HG02870 (cell line): ENCODE measurements at regions not wholly inside any gene's neighbourhood (a gene's known extent, or its start where the extent isn't known, plus 50 kb on each side); places are given as distances from the start of the nearest gene placed in this dataset.
"Not testable (repeated sequence)": the region's sequence is repeated elsewhere in the genome, so short reads cannot be mapped to it uniquely, and the experiment has no call there.

Source experiments
- ATAC-seq: cut with Tn5 transposase; IDR thresholded peaks from one replicate; pipeline ENCODE4 v1.9.1; 2021; ENCODE audit warnings: mild to moderate bottlenecking, moderate library complexity; ENCODE audit not compliant: unreplicated experiment

DNA sequence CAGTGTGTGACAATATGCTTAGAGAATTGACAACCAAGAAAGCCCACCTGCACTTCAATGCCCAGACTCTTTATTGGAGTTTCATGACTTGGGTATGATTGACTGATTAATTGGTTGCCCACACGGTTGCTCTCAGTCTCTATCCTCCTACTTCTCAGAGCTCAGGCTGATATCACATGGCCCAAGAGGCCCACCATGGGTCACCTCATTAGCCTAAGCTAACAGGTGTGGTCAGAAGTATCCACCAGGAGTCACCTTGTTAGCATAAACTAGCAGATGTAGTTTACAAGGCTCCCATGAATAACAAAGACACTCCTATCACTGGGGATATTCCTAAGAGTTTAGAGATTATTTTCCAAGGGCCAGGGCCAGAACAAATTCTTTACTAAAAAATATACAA, 120.2 kb upstream of the MBNL1 start:
- ATAC-seq: no peak

DNA sequence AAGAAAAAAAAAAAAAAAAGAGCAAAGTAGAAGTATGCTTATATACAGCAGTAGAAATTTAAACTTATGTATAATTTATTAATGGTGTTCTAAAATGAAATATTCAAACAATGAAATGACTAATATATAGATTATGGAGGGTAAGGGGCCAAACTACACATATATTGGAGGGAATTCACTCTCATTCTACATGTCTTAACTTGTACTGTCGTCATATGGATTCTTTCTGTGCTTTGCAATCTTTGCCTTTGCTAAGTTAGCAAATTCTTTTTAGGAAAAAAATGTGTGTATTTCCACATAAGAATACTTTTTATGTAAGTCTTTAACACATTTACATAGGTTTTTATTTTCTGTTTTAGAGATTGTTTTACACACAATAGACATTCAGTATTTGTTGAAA, 118.9 kb upstream of the MBNL1 start:
- ATAC-seq: no peak

GRCh38 chr3:152151216-152151876, 117.4 kb upstream of the MBNL1 start:
- peak; percentile 71 for ATAC-seq

DNA sequence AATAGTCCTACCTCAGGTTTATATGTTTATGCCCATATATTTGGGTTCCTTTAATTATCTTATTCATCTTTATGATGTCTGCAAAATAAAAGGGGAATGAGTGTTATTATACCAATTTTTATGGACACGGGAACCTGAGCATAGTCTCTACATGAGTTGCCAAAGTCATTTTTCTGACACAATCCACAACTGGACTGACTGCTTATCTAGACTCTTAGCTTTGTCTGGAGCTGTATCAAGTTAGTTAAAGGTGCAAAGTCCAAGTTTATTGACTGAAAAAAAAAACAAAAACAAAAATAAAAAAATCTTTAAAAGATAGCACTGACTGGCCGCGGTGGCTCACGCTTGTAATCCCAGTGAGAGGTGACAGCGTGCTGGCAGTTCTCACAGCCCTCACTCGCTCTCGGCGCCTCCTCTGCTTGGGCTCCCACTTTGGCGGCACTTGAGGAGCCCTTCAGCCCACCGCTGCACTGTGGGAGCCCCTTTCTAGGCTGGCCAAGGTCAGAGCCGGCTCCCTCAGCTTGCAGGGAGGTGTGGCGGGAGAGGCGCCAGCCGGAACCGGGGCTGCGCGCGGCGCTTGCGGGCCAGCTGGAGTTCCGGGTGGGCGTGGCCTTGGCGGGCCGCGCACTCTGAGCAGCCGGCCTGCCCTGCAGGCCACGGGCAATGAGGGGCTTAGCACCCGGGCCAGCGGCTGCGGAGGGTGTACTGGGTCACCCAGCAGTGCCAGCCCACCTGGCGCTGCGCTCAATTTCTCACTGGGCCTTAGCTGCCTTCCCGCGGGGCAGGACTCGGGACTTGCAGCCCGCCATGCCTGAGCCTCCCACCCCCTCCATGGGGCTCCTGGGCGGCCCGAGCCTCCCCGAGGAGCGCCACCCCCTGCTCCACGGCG, 116.6 kb upstream of the MBNL1 start:
- ATAC-seq: not testable (repeated sequence)

DNA sequence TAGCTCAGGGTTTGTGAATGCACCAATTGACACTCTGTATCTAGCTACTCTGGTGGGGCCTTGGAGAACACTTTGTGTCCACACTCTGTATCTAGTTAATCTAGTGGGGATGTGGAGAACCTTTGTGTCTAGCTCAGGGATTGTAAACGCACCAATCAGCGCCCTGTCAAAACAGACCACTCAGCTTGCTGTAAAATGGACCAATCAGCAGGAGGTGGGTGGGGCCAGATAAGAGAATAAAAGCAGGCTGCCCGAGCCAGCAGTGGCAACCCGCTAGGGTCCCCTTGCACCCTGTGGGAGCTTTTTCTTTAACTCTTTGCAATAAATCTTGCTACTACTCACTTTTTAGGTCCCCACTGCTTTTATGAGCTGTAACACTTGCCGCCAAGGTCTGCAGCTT, 115.6 kb upstream of the MBNL1 start:
- ATAC-seq: not testable (repeated sequence)

DNA sequence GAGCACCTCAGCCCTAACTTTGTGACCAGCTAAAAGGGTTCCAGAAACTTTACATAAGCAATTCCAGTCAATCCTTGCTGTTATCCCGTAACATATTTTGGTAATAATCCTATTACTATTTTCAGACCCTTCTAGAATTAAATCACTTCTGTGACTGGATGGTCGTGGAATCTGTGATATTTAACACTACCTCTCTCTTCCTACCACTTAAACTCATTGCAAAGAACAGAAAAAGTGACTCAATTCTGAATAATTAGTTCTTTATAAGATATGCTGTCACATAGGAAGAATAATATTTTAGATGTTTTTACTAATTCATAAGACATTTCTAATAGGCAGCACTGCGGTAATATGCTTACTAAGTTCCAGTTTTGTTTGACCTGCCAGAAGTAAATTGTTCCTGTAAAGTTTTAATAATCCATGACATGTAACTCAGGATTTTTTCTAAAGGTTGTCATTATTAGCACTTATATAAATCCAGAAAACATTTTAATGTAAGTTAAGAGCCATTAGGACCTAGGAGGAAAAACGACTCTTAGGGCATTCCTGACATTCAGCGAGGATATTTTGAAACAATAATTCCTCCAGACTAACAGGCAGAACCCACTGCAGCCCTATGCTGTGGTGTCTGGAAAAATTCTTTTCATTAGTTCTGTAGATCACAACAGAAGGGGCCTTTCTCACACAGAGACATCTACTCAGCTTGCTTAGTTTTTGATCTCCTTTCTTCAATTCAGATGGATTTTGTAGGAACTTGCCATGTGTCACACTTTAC, 113.3 kb upstream of the MBNL1 start:
- no peak for ATAC-seq

- ATAC-seq: peak; percentile 55
Observed at GRCh38 chr3:152156880-152157279, 111.8 kb upstream of the MBNL1 start.

GRCh38 chr3:152157337-152157736, 111.4 kb upstream of the MBNL1 start:
- no peak for ATAC-seq

DNA sequence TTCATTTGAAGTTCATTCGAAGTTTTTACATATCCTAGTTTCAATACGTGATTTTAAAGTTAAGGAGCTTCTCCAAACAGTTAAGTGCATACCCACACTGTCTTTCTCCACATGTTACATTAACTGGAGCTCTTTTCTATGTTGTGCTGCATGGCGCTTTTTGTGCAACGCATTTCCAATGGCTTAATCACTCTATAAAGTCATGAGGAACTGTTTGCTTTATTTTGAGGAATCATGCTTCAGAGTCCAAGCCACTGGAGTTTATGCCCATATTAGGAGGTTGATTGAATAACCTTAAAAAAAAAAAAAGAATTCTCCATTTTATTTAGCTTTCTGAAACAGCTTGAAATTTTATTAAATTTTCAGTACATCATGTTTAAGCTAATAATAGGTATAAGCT, 109.4 kb upstream of the MBNL1 start:
- no peak for ATAC-seq

DNA sequence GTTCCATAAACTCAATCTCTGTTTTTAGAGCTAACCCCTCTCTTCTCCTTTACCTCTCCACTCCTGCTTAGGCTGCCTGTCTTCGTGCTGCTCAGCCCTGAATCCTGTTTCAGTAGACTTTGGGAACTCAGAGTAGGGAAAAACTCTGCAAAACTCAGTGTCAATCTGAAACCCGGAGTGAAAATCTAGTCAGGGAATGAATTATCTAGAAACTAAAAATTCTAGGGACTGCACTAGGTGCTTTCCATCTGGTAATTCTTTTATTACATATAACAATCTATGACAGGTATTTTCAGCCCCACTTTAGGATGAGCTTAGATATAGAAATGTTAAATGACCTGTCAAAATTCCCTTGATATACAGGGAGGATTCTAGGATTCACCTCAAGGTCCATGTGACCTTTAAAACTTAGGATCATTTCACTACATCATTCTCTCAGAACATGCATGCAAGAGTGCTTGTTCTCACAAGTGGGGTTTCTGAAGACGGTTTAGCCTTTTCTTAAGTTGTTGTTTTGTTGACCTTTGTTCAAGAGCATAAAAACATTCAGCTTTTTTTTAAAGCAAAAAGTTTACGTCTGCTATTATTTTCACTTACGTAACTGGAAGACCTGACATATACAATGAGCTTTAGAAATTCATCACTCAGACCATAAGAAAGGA, 108.2 kb upstream of the MBNL1 start:
- no peak for ATAC-seq

DNA sequence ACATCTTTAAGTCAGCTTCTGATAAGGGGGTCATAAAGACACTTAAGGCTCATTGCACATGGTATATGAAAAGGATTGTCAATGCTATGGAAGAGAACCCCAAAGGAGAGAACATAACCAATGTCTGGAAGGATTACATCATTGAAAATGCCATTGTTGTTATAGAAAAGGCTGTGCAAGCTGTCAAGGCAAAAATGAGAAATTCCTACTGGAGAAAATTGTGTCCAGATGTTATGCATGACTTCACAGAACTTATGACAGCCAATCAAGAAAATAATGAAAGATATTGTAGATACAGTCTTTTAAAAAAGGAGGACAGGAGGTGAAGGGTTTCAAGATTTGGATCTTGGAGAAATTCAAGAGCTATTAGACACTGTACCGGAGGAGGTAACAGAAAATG, 96.3 kb upstream of the MBNL1 start:
- no peak for ATAC-seq

- ATAC-seq: no peak
Observed at GRCh38 chr3:152173627-152174026, 95.1 kb upstream of the MBNL1 start.

DNA sequence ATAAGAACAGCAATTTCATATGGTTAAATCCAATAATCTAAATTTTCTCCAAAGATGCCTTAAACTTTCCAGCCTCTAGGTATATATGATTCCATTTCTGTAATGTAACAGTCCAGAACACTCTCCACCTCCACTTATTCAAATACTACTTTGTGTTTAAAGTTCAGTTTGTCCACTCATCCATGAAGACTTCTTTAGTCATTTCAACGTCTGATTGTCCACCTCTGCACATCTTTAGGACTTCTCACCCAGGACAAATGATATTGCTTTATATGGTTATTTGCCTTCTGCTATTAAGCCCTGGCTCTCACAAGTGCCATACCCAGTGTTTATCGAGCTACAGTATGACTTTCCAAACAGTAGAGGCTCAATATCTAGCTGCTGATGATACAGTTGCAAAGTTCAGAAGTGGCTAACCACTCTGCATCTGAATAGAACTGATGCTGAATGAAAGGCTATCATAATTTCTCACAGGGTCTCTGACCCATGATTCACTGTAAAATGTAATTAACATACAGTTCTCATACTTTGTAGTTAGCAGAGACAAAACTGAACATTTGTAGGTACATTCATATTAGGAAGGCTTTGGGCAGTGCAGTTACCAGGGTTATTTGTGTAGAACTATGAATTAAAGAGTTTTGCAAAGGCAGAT, 93.7 kb upstream of the MBNL1 start:
- no peak for ATAC-seq

DNA sequence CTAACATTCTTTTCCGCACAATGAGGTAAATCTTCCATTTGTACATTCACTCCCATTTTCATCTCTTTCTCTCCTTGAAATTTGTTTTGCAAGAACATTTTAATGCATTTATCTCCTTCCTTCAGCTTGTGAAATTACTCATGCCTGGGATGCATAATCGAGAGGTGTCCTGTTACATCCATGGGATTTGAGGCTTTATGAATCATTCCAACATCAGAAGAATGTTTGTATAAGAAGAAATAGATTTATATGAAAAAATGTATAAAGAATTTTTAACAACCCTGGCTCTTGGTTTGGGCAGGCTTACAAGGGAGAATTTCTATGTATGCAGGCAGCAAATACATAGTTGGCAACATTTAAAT, 93.2 kb upstream of the MBNL1 start:
- ATAC-seq: no peak

GRCh38 chr3:152176241-152176640, 92.5 kb upstream of the MBNL1 start:
- no peak for ATAC-seq

DNA sequence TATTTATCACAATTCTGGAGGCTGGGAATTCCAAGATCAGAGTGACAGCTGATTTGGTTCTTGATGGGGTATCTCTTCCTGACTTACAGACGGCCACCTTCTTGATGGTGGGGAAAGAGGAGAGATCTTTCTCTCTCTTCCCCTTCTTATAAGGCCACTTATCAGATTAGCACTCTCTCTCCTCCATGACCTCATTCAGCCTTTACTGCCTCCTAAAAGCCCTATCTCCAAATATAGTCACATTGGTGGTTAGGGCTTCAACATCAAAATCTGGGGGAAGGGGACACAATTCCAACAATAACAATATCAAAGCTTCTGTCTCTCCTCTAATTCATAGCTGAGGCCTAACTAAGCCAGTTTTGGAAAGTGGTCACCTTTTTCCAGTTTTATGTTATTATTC, 91.7 kb upstream of the MBNL1 start:
- no peak for ATAC-seq

GRCh38 chr3:152177757-152178156, 91.0 kb upstream of the MBNL1 start:
- ATAC-seq: peak; percentile 85

DNA sequence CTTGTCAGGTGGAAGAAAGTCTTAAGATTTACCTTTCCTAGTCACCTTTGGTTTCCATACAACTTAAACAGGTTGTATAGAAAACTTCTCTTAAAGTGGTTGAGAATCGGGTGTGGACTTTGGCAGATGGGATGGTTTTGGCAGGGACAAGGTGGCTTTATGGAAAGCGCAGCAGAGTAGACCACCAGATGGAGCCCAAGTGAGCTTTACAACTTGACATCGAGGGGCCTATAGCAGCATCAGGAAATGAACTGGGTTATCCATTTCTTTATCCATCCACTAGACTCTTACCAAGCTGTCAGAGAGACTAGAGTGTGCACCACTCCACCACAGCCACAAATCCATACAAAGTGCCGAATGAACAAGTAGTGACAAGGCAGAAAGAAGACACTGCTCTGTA, 85.3 kb upstream of the MBNL1 start:
- peak; percentile 50 for ATAC-seq

DNA sequence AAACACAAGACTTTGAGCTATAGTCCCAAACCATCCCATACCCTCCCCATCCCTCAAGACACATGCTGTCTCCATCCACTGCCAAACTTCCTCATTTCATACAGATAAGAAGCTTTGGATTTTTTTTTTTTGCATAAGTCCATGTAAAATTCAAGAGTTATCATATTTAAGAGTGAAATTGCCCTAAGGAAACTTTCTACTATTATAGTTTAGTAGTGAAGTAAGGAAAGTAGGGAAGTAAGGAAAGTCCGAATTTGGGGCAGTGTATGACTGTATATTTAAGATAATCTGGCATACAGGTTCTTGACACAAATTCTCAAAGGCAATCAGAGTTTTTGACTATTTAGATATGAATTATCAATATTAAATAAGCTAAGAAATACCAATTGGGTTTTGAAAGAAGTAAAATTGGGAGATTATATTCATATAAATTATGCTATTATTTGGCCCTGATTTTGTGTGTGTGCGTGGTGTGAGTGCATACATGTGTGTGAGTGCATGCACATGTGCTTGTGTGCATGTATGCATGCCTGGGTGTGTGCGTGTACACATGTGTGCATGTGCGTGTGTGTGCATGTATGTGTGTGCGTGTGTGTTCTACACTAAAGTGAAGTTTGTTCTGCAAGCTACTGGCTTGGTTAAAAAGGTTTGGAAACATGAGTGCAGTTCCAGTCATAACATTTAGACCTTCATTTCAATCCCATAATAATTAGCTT, 83.6 kb upstream of the MBNL1 start:
- ATAC-seq: no peak
